Neural cell (in vitro differentiated cells): ENCODE measurements at regions not wholly inside any gene's neighbourhood (a gene's known extent, or its start where the extent isn't known, plus 50 kb on each side); places are given as distances from the start of the nearest gene placed in this dataset.
A peak's percentile ranks its signal among the peaks of the same experiment; 100 is the strongest.

Source experiments
- H2AFZ ChIP-seq: fragments of 200-600, 300-800 bp; sonication (generic), shearing (Covaris generic); 2 replicates; pipeline ENCODE4 v1.6.0; 2014; ENCODE audit warnings: low read depth, mild to moderate bottlenecking, antibody characterized with exemption, low read length, moderate library complexity
- H3F3A ChIP-seq: fragments of 200-600 bp; shearing (Covaris generic); 2 replicates; pipeline ENCODE4 v1.6.1; 2016; ENCODE audit warnings: mild to moderate bottlenecking, moderate library complexity, mixed read lengths, antibody characterized with exemption, low read length; ENCODE audit not compliant: insufficient read depth, poor library complexity, severe bottlenecking
- H3K27ac ChIP-seq: fragments of 200-600, 300-800 bp; sonication (generic), shearing (Covaris generic); 2 replicates; pipeline ENCODE4 v1.5.1; 2014; ENCODE audit warnings: mild to moderate bottlenecking, low read length, moderate library complexity
- H3K27me3 ChIP-seq: fragments of 300-800, 200-600 bp; sonication (generic), shearing (Covaris generic); 2 replicates; pipeline ENCODE4 v1.6.0; 2014; ENCODE audit warnings: mild to moderate bottlenecking, low read depth, low read length, moderate library complexity; ENCODE audit not compliant: insufficient read depth
- H3K36me3 ChIP-seq: fragments of 300-800, 200-600 bp; sonication (generic), shearing (Covaris generic); 2 replicates; pipeline ENCODE4 v1.5.1; 2014; ENCODE audit warnings: mild to moderate bottlenecking, antibody characterized with exemption, low read length, moderate library complexity; ENCODE audit not compliant: insufficient read depth
- H3K4me2 ChIP-seq: fragments of 300-800, 200-600 bp; sonication (generic), shearing (Covaris generic); 2 replicates; pipeline ENCODE4 v1.6.0; 2014; ENCODE audit warnings: mild to moderate bottlenecking, low read length
- H3K4me3 ChIP-seq: fragments of 300-800, 200-600 bp; sonication (generic), shearing (Covaris generic); 2 replicates; pipeline ENCODE4 v1.5.1; 2014; ENCODE audit warnings: mild to moderate bottlenecking, low read length, moderate library complexity
- H3K79me2 ChIP-seq: fragments of 200-600 bp; shearing (Covaris generic); replicated peaks from 2 replicates; pipeline ENCODE4 v1.6.0; 2014; ENCODE audit warnings: mild to moderate bottlenecking, low read length, moderate library complexity; ENCODE audit not compliant: insufficient read depth
- H3K9ac ChIP-seq: fragments of 300-800, 200-600 bp; sonication (generic), shearing (Covaris generic); 2 replicates; pipeline ENCODE4 v1.6.1; 2016; ENCODE audit warnings: mild to moderate bottlenecking, low read length, mixed read lengths
- H3K9me2 ChIP-seq: fragments of 200-600 bp; shearing (Covaris generic); 2 replicates; pipeline ENCODE4 v1.6.1; 2016; ENCODE audit warnings: mild to moderate bottlenecking, low read length, mixed read lengths; ENCODE audit not compliant: insufficient read depth
- H3K9me3 ChIP-seq: fragments of 200-600, 300-800 bp; sonication (generic), shearing (Covaris generic); 2 replicates; pipeline ENCODE4 v1.6.1; 2016; ENCODE audit warnings: mild to moderate bottlenecking, mixed run types, low read length, moderate library complexity, mixed read lengths
- H4K20me1 ChIP-seq: fragments of 200-600 bp; shearing (Covaris generic); 2 replicates; pipeline ENCODE4 v1.6.1; 2016; ENCODE audit warnings: mild to moderate bottlenecking, mixed run types; ENCODE audit not compliant: insufficient read depth
- EP300 ChIP-seq: fragments of 450-650 bp; conservative IDR thresholded peaks from 2 replicates; pipeline ENCODE4 v1.6.1; 2014; ENCODE audit warnings: antibody characterized with exemption, mild to moderate bottlenecking, moderate library complexity; ENCODE audit not compliant: poor library complexity, severe bottlenecking
- MXI1 ChIP-seq: fragments of 450-650 bp; conservative IDR thresholded peaks from 2 replicates; pipeline ENCODE4 v1.6.1; 2014; ENCODE audit warnings: antibody characterized with exemption, mild to moderate bottlenecking; ENCODE audit not compliant: poor library complexity, severe bottlenecking
- SMC3 ChIP-seq: fragments of 450-650 bp; conservative IDR thresholded peaks from 2 replicates; pipeline ENCODE4 v1.6.1; 2014; ENCODE audit warnings: antibody characterized with exemption, mild to moderate bottlenecking, moderate library complexity; ENCODE audit not compliant: poor library complexity
- TAF1 ChIP-seq: IDR thresholded peaks from 2 replicates; pipeline ENCODE4 v1.6.1; 2012; ENCODE audit warnings: low read depth
- TF ChIP-seq, protein P1 (sequence below): IDR thresholded peaks from 2 replicates; pipeline ENCODE4 v1.6.1; 2012; ENCODE audit warnings: borderline replicate concordance

DNA sequence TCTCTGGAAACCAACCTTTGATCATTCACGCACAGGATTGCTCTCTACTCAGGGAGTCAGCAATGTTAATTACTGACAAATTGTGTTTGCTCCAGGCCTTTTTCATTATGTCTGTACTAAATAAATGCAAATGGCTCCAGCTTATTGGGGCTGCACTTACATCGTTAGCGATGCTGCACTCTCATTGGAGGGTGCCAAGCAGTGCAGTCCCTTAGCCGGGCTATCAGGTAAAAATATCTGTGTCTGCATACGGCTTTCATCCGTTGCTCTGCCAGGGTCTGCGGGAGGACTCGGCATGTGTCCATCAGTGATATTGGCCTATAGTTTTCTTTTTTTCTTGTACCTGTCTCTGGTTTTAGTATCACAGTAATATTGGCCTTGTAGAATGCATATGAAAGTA lies 471.5 kb upstream of the CADM2 start:
- Histone ChIP-seq H3K36me3 (no peaks in the 10 kb centered on the region), H3K27me3 (no peaks in the 10 kb centered on the region), H3K79me2 (no peaks in the 10 kb centered on the region), H3K9ac (no peak overlapping the region), H3K27ac (no peak overlapping the region), H3K9me2 (no peaks in the 10 kb centered on the region), H3K4me2 (no peak overlapping the region), H4K20me1 (no peaks in the 10 kb centered on the region), H3K4me3 (no peak overlapping the region), H3K9me3 (no peaks in the 10 kb centered on the region), H2AFZ (no peak overlapping the region), H3F3A (no peaks in the 10 kb centered on the region)
- TF ChIP-seq EP300, result no peak
- no peak for TF ChIP-seq SMC3
- TF ChIP-seq, protein P1, sequence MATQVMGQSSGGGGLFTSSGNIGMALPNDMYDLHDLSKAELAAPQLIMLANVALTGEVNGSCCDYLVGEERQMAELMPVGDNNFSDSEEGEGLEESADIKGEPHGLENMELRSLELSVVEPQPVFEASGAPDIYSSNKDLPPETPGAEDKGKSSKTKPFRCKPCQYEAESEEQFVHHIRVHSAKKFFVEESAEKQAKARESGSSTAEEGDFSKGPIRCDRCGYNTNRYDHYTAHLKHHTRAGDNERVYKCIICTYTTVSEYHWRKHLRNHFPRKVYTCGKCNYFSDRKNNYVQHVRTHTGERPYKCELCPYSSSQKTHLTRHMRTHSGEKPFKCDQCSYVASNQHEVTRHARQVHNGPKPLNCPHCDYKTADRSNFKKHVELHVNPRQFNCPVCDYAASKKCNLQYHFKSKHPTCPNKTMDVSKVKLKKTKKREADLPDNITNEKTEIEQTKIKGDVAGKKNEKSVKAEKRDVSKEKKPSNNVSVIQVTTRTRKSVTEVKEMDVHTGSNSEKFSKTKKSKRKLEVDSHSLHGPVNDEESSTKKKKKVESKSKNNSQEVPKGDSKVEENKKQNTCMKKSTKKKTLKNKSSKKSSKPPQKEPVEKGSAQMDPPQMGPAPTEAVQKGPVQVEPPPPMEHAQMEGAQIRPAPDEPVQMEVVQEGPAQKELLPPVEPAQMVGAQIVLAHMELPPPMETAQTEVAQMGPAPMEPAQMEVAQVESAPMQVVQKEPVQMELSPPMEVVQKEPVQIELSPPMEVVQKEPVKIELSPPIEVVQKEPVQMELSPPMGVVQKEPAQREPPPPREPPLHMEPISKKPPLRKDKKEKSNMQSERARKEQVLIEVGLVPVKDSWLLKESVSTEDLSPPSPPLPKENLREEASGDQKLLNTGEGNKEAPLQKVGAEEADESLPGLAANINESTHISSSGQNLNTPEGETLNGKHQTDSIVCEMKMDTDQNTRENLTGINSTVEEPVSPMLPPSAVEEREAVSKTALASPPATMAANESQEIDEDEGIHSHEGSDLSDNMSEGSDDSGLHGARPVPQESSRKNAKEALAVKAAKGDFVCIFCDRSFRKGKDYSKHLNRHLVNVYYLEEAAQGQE, result no peak

- Histone ChIP-seq H3K27me3 (no peaks in the 10 kb centered on the region), H4K20me1 (no peaks in the 10 kb centered on the region), H3K27ac (peak overlapping the region; percentile 18), H3K9me3 (no peaks in the 10 kb centered on the region), H3F3A (no peaks in the 10 kb centered on the region), H3K4me3 (no peak overlapping the region), H3K4me2 (no peak overlapping the region), H3K9me2 (no peaks in the 10 kb centered on the region), H2AFZ (no peak overlapping the region), H3K79me2 (no peaks in the 10 kb centered on the region), H3K36me3 (no peaks in the 10 kb centered on the region), H3K9ac (no peak overlapping the region)
- TF ChIP-seq, protein P1, result peak; percentile 58
- TF ChIP-seq TAF1, result no peak
Measured at GRCh38 chr3:84504761-84505160, 454.0 kb upstream of the CADM2 start.

DNA sequence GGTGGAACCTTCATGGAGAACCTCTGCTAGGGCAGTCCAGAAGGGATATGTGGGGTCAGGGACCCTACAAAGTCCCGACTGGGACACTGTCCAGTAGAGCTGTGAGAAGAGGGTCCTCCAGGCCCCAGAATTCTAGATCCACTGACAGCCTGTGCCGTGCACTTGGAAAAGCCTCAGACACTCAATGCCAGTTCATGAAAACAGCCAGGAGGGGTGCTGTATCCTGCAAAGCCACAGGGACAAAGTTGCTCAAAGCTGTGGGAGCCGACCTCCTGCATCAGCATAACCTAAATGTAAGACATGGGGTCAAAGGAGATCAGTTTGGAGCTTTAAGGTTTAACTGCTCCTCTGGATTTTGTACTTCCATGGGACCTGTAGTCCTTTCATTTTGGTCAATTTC lies 448.8 kb upstream of the CADM2 start:
- H3K36me3 ChIP-seq, result no peaks in the 10 kb centered on the region
- no peak overlapping the region for H3K4me3 ChIP-seq
- H3K9me2 ChIP-seq, result no peaks in the 10 kb centered on the region
- H3K27me3 ChIP-seq, result no peaks in the 10 kb centered on the region
- H4K20me1 ChIP-seq, result no peaks in the 10 kb centered on the region
- H3K4me2 ChIP-seq, result no peak overlapping the region
- H3K79me2 ChIP-seq, result no peaks in the 10 kb centered on the region
- H3K9ac ChIP-seq, result no peak overlapping the region
- H3K9me3 ChIP-seq, result no peaks in the 10 kb centered on the region
- H3K27ac ChIP-seq, result no peak overlapping the region
- no peak for TF ChIP-seq MXI1
- no peaks in the 10 kb centered on the region for H3F3A ChIP-seq
- H2AFZ ChIP-seq, result no peak overlapping the region
